Activated CD4-positive, alpha-beta T cell treated with anti-CD3 and anti-CD28 coated beads for 4 hours (primary cell): ENCODE measurements at regions not wholly inside any gene's neighbourhood (a gene's known extent, or its start where the extent isn't known, plus 50 kb on each side); places are given as distances from the start of the nearest gene placed in this dataset.
"Not testable (repeated sequence)": the region's sequence is repeated elsewhere in the genome, so short reads cannot be mapped to it uniquely, and the experiment has no call there.

Source experiments
- DNase-seq, 2 donors: peaks; one replicate each; pipeline ENCODE4 v3.0.0-alpha.2; 2020

- DNase-seq = no peak
Measured at GRCh38 chr10:25869609-25870008, 64.4 kb upstream of the MYO3A start.

- not testable (repeated sequence) for DNase-seq
Measured at GRCh38 chr10:25874402-25874801, 59.6 kb upstream of the MYO3A start.

- DNase-seq = peak; percentile 36 to 60
Measured at GRCh38 chr10:25875556-25876165, 58.4 kb upstream of the MYO3A start.

- DNase-seq = no peak
Measured at GRCh38 chr10:25877296-25877695, 56.7 kb upstream of the MYO3A start.
